H1 (cell line): ENCODE measurements at regions not wholly inside any gene's neighbourhood (a gene's known extent, or its start where the extent isn't known, plus 50 kb on each side); places are given as distances from the start of the nearest gene placed in this dataset.

Experiments used
- SIN3A ChIP-seq, 2 experiments: IDR thresholded peaks in 1 of 2; conservative IDR thresholded peaks in 1 of 2; 2 replicates each; pipeline ENCODE4 v1.6.1; 2011 to 2012; ENCODE audit warnings: low read length in 2 of 2, improper control_type of control experiment in 1 of 2, low read depth in 1 of 2, mild to moderate bottlenecking in 1 of 2

DNA sequence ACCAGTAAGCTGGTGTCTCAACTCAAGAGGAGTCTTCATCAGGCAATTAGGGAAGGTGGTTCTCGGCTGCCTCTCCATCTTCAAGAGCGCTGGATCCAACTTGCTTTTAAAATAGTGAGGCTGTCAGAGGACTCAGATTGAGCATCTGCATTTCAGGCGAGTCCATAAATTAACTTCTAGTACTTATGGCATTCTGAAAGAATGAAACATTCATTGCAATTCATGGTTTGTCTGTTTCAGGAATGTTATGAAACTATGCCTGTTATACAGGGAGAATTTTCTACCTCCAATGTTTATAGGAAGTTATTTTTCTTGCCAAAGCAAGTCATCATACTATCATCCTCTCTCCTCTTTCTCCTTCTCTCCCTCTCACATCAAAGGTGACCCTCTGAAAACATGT is 883.2 kb downstream of the SLC4A3 start (continued):
- no peak for TF ChIP-seq SIN3A (conservative IDR thresholded peaks at IDR 0.05 in 1 of 2, IDR thresholded peaks at IDR 0.05 in 1 of 2; ENCODE audit: low read depth in 1 of 2, low read length in 2 of 2)
